NCI-H2107 treated with DMSO at 0.1 percent for 48 hours (cell line): ENCODE measurements at regions not wholly inside any gene's neighbourhood (a gene's known extent, or its start where the extent isn't known, plus 50 kb on each side); places are given as distances from the start of the nearest gene placed in this dataset.
A peak's percentile ranks its signal among the peaks of the same experiment; 100 is the strongest.

Experiments
- DNase-seq: peaks from one replicate; lab custom pipeline; 2025; ENCODE audit not compliant: unreplicated experiment; lab: John Stamatoyannopoulos, UW

GRCh38 chr4:11342401-11342800 lies 86.3 kb downstream of the HS3ST1 start:
- DNase-seq: no peak

GRCh38 chr4:11341337-11342043 lies 87.2 kb downstream of the HS3ST1 start:
- DNase-seq: no peak

DNA sequence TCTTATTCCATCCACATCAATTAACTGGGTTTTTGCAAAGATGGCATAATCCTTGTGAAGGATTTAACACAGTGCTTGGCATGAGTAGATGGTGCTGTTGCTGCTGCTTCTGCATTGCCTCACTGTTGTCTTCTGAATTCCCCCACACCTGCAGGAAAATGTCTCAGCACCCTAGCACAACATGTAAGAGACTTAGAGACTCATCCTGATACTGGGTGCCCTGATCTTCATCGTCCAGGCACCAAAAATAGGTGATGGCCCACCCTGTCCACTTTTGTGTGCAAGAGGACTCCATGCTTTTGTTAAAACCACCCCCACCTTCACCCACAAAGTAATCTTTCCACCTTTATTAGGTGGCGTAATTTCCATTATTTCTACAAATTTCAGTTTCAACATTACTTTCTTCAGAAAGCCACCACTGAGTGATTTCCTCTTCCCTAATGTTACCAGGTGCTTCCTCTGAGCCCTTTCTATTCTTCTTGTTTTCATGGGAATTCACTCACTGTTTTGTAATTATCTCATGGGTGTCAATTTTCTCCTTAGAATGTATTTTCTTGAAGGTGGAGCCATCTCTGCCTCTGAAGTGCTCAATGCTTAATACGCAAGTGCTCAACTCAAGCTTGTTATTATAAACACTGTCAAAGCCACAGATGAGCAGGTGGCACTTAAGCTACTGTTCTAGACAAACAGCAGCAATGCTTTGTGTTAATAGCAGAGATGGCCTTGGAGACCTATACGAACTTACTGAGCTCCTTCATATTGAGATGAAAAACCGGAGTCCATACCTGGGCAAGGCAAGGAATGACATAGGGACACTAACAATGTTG lies 89.5 kb downstream of the HS3ST1 start:
- peak; percentile 45 for DNase-seq

- no peak for DNase-seq
Measured at GRCh38 chr4:11337287-11337686, 91.4 kb downstream of the HS3ST1 start.

DNA sequence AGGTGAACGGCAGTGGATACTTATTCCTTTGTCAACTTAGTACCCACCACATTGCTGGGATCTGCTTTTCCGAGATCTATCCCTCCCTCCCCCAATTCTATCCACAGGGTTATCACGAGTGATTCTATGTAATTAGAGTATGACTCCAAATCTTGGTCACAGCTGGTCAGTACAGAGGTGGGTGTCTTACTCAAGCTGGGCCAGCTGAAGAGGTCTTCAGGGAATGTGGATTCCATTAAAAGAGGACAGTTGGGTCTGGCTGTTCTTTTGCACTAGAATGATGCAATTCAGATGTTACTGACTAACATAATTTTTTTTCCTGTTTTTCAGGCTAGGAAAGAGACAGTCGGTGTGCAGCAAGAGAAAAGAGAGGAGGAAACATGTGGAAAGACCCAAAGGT lies 92.3 kb downstream of the HS3ST1 start:
- no peak for DNase-seq

DNA sequence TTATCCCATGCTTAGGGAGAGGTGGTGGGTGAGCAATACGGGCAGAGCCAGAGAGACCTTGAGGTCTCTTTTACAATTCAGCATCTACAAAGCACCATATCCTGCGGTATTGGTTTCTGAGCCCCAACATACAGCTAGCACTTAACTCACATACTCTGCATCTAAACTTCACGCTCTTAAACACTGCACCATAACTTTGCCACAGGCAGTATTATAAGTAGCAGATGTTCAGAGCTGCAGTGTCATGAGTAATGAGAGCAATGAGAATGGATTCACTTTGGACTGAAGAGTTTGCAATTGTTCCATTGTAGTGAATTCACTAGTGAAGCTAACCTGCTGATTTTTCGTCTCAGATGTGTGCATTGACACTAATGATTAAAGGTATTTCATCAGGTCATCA lies 93.8 kb downstream of the HS3ST1 start:
- no peak for DNase-seq

DNA sequence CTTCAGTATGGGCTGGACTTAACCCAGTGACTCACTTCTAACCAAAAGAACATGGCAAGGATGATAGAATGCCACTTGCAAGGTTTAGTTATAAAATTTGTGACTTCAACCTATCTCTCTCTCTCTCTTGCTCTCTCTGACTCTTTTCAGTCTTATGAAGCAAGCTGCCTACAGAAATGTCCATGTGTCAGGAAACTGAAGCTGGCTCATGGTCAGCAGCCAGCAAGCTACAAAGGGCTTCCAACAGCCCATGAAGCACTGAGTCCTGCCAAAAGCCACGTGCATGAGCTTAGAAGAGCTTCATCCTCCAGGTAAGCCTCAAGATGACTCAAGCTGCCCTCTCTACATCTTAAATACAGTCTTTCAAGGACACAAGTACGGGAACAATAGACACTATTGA lies 100.3 kb downstream of the HS3ST1 start:
- DNase-seq: no peak

- DNase-seq: peak; percentile 68
Measured at GRCh38 chr4:11326021-11326420, 102.7 kb downstream of the HS3ST1 start.

- no peak for DNase-seq
Measured at GRCh38 chr4:11323771-11324170, 104.9 kb downstream of the HS3ST1 start.

DNA sequence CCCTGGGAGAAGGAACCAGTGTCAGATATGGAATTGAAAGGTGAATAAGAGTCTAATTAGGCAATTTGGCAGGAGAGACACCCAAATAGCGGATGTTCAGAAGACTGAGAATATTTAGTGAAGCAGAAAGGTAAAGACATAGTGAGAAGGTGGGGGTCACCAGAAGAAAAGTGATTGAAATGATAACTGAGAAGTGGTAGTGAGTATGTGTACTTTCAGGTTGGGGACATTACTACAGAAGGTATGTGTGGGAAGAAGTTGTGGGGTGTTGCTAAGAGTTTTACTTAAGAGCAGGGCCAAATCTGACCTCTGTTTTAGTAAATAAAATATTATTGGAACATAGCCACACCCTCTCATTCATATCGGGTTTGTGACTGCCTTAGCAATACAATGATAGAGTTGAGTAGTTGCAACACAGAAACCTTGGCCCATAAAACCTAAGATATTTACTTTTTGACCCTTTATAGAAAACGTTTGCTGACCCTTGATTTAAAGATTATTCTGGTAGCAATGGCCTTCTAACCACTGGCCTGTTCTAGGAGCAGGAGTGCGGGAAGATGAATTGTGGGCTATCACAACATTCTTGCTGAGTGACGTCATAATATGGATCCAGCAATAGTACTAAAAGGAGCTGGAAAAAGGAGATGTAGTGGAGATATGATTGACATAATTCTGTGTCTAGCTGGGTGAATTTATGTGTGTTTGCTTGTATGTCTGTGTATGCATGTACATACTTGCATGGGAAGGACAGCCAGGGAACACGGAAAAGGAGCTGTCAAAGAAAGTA lies 115.3 kb downstream of the HS3ST1 start:
- no peak for DNase-seq

- DNase-seq: no peak
Measured at GRCh38 chr4:11312389-11312788, 116.3 kb downstream of the HS3ST1 start.

GRCh38 chr4:11301075-11301660 lies 127.5 kb downstream of the HS3ST1 start:
- no peak for DNase-seq

- no peak for DNase-seq
Measured at GRCh38 chr4:11299836-11300235, 128.9 kb downstream of the HS3ST1 start.

- no peak for DNase-seq
Measured at GRCh38 chr4:11299016-11299415, 129.7 kb downstream of the HS3ST1 start.

GRCh38 chr4:11298451-11298850 lies 130.2 kb downstream of the HS3ST1 start:
- DNase-seq: no peak

DNA sequence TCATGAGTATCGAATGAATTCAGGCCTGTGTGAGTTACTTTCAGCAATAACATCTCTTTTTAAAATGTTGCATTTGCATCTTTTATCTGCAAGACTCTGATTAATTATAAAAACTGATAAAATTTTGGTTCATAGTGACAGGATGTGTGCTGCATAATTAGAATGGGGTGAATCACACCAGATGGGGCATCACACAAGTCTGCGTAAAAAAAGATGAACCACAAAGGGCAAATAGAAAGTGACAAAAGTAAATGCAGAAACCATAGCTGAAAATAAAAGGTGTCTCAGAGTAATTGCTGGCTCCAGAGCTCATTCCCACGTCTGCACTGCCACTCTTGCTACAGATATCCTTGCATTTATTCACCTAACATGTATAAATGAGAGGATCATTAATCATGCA lies 131.1 kb downstream of the HS3ST1 start:
- no peak for DNase-seq

DNA sequence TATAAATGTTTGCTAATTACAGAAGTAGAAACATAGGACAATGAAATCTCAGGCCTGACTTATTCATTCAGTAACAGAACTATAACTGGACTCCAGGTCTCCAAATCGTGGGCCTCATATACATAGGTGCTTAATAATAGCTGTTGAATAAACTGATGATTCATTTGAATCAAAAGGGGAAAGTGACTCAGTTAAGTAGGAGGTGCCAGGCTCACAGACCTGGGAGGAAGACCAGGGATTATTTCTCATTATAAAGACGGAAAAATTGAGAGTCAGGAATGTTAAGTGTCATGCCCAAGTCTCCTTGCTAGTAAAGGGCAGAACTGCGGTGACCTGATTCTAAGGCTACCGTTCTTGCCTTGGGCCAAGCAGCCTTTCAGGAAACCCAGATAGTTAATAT lies 131.5 kb downstream of the HS3ST1 start:
- DNase-seq: no peak

DNA sequence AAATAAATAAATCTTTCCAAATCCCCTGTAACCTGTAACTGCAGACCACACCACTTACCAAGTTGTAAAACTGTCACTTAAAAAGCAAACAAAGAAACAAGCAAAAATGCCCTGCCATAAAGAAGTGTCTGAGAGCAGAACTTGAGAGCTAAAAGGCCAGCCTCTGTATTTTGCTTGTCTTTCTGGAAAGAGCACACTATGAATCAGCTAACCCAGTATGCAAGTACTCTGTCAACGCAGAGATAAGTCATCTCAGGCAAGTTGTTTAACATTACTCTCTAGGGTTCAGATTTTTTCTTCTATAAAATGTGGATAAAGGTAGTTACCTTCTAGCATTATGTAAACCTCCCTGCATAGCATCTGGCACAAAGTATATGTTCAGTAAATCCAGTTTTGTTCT lies 134.8 kb downstream of the HS3ST1 start:
- DNase-seq: no peak

GRCh38 chr4:11287055-11287454 lies 141.6 kb downstream of the HS3ST1 start:
- no peak for DNase-seq

GRCh38 chr4:11286533-11286932 lies 142.2 kb downstream of the HS3ST1 start:
- no peak for DNase-seq

- DNase-seq: no peak
Measured at GRCh38 chr4:11281720-11282119, 147.0 kb downstream of the HS3ST1 start.
